HG02759 (cell line): ENCODE measurements at regions not wholly inside any gene's neighbourhood (a gene's known extent, or its start where the extent isn't known, plus 50 kb on each side); places are given as distances from the start of the nearest gene placed in this dataset.

Experiments
- ATAC-seq: cut with Tn5 transposase; IDR thresholded peaks from one replicate; pipeline ENCODE4 v1.9.1; 2021; ENCODE audit warnings: mild to moderate bottlenecking, moderate library complexity; ENCODE audit not compliant: unreplicated experiment

DNA sequence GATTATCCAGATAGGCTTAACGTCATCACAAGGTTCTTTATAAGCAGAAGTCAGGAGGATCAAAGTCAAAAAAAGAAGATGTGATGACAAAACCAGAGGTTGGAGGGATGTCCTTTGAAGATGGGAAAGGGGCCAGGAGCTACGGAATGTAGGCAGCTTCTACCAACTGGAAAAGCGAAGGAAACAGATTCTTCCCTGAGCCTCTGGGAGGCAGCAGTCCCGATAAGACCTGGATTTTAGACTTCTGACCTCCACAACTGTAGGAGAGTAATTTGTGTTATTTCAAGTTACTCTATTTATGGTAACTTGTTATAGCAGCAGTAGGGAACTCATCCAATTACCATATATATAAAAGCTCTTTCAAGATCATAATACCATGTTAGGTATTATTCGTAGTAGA, 98.8 kb upstream of the MYCBP2 start:
- no peak for ATAC-seq

DNA sequence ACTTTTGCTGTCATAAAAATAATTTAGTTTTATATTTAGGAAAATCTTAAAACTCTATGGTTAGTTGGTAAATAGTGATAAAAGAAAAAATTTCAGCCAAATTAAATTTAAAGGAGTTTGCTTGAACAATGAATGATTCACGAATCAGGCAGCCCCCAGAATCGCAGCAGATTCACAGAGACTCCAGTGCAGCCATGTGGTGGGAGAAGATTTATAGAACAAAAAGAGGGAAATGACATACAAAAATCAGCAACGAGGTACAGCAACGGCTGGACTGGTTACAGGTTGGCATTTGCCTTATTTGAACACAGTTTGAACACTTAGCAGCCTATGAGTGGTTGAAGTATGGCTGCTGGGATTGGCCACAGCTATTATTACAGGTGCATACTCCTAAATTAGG, 96.4 kb upstream of the MYCBP2 start:
- no peak for ATAC-seq

DNA sequence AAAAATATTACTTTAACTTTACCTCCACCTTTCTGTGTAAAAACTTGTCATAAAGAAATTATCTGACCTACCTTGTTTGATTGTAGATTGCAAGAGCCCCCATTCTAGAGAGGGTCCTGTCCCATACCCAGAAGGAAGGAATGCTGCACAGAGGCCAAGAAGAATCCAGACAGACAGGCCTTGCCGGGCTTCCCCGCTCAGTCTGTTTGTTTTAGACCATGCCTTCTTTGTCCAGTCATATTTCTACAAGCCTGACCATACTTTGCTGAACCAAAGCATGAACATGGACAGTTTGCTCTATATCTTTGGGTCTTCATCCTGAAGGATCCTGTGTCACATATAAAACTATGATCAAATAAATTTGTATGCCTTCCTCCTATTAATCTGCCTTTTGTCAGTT, 95.8 kb upstream of the MYCBP2 start:
- no peak for ATAC-seq

DNA sequence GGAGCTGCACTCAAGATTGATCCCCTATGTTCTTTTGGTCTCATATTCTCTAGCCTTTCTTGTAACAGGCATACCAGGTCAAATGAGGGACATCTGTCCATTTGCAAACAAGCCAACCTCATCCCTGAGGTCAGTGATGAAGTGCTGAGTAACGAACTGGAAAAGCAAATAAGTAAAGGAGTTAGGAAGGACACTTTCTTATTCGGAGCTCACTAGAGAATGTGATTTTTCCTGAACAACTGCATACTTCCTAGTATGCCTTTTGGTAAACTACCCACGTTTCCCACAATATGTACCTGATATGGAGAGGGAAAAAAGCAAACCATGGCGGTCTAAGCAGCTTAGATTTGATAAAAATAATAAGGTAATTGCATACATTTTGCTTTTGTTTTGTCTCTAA, 91.0 kb upstream of the MYCBP2 start:
- no peak for ATAC-seq

DNA sequence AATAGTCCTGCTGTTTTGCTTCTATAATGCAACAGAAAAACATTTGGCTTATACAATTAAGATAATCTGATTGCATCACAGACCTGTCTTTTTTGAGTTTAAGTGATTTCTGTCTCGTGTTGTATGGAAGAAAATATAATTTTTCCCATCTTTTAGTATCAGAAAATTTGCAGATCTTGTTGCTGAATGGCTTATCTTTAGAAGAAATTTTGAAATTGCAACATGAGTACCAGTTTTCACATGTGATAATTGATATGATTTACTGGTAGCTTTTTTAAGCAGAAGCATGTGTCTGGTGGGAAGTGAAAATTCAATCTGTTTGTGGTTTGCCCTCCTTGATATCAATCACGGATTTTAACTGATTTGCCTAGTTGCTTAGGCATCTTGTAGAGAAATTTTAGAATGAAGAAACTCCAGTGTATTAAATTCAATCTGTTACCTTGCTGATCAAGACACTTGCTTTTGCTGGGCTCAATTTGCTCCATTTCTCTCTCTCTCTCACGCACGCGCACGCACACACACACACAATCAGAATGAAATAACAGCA, 89.8 kb upstream of the MYCBP2 start:
- no peak for ATAC-seq

DNA sequence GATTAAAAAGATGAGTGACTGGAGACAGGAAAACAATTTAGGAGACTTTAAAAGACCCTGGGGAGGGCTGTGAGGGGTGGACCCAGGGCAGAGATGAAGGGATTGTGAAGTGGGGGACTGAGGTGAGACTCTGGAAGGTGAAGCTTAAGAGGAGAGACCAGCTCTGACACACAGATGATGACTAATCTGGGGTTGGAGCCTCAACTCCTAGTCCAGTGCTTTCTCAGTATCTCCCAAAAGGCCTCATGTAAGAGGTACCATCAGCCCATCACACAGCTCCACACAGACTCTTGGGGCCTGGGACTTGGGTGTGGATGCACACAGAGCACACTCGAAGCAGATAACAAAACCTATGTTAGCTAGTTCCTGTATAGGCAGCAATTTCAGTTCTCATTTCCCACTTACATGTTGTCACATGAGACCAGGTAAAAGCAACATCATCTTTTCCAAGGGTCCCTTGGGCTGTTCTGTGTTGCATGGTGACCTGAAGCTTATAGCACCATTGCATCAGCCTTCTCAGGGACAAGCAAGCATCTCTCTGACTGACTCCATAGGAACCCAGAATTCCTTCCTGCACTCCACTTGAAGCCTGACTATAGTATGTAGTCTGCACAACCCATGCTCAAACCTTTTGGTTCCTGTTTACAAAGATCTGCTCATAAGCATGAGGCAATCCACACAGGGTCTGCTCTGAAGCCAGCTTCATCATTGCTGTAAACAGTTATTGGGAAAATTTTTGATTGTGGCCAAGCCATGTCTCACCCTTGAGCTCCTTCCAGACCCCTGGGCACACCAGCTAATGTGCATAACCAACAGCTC, 88.6 kb upstream of the MYCBP2 start:
- peak; percentile 82 for ATAC-seq

DNA sequence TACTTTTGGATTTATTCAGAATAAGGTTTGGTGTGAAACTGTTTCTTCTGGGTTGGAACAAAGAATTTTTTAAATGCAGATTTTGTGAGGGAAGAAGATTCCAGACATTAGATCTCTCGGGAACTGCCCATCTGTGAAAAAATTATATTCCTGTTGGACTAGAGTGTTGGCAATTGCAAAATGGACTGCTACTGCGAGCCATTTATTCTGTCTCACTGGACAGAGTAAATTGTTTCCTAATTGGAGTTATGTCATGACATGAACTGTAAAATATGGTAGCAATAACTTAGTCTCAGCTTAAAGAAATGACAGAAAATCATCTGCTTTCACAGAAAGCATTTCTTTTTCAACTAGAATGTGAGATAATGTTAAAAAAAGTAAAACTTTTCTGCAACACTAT, 86.0 kb upstream of the MYCBP2 start:
- ATAC-seq, result no peak

DNA sequence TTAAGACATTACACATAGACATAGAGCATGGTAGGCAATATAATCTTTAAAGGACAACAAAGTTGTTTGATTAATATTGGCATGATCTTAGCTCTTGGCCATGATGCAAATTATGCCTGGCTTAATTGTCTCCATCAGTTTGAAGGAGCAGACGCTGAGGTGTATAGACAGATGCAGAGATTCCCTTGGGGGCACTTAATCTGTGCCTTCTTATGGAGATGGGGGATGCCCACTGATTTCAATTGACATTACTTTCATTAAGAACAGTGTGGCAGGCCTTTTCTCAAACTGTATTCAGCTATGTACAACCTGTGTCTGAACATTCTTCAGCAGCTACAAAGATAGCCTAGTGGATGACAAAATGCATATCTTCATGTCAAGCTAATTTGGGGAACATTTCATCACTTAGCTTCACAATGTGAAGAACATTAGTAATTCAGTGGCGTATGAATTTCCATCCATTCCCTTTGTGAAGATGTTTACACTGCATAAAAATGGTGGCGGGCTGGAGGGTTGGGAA, 85.3 kb upstream of the MYCBP2 start:
- no peak for ATAC-seq

DNA sequence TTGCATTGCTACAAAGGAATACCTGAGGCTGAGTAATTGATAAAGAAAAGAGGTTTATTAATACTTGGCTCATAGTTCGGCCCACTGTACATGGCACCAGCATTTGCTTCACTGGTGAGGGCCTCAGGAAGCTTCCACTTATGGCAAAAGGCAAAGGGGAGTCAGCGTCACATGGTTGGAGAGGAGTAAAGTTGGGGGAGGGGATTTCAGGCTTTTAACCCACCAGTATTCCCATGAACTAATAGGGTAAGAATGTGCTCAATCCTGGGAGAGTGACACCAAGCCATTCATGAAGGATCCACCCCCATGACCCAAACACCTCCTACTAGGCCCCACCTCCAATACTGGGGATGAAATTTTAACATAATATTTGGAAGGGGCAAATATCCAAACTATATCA, 82.5 kb upstream of the MYCBP2 start:
- no peak for ATAC-seq

DNA sequence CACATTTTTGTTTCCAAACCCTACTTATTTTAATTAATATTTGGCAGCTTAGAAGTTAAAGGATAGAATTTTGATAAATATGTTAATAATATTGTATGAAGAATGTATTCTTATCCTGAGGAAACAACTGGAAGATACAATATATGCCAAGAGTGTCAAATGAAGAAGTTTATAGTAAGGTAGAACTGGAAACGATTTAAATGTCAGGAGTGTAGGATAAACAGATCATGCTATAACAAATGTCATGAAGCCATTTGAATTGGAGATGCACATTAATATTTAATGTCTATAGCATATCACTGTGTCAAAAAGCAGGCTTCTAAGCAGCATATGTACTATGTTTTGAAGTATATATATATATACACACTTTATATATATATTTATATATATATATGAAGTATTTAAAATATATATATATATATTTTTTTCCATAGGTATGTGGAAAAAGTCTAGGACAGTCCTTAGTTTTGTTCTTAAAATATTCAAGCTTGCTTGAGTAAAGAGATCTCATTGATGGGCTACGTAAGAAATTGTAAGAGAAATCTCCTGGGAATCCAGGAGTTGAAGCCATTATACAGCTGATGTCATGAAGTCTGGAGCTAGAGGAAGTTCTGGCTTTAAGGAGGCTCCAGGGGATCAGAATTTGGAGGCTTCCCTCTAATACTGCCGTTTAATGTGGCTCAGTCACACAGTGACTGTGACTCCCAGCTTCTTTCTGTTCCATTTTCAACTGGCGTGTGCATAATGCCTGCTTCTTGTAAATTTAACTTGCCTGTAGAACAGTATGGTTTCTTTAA, 79.9 kb upstream of the MYCBP2 start:
- no peak for ATAC-seq

DNA sequence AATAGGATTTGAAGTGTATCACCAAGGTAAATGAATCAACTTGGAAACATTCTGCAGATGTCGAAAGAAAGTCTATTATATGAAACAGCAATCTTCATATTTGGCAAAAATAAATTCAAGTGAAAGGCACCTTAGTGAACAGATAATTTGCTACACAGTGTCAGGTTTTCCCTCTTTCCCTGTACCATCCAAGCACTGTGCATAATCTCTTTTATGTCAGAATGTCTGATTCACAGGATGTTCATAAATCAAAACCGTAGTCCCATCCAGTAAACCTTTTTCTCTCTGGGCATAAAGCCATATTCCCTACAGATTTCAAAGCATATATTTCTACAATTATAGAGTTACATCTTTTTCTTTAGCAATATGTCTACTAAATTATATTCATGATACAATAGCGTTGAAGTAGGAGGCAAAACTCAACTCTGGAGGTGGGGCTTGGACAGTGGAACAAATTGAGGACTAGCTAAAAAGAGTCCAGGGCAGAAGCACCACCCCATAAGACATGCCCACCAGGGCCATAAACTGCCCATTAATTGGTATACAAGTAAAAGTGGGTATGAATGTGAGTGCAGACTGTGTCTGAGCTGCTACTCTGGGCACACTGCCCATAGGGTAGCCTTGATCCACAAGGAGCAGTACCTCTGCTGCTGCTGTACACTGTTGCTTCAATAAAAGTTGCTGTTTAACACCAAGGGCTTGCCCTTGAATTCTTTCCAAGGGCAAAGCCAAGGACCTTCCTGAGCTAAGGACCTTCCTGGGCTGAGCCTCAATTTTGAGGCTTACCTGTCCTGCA, 72.1 kb upstream of the MYCBP2 start:
- ATAC-seq, result no peak

DNA sequence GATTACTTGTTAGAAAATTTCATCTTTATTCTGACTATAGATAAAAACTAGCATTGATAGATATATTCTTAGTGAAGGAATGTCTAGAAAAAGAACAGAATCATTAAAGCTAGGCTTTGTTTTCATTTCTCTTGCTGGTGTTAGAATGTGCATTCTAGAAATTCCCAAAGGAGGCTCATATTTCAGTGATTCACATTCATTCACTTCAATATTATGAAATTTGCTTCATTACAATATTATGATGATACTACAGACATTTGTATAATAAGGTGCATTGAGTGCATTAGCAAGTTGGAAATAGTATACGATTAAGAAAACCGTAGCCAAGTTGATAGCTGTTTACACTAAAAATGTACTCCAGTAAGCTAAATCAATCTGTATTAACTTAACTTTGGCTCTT, 70.7 kb upstream of the MYCBP2 start:
- no peak for ATAC-seq

DNA sequence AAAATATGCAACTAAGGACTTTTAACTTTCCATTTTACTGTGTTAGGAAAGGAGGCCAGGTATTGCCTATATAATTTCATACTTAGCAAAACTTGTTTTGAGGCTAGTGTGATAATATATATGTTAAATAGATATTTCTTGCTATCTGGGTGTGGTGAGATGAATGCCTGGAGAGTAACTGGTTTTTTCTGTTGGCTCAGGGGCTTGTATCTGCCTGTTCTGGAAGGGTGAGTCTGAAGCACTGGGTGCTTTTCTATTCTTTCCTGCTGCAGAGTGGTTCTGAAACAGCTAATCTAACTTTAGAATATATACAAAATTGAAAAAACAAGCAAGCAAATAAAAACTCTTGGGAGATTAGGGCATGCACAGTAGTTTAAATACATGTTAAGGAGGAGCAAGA, 64.6 kb upstream of the MYCBP2 start:
- no peak for ATAC-seq

DNA sequence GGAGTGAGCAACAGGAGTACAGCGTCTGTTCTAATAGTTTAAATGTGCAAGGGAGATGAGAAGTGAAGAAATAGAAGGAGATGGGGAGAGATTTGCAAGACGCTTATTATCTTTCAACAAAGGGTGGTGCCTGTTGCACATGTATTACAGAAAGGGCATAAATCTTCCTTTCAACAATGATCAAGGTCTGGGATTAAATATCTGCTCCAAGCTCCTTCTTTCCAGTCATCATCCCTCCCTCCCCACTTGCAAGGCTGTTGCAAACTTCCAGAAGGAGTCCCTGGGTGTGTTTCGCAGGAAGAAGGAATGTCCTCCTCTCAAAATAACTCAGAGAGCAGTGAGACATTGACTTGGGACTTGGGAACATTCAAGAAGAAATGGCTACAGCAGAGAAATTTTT, 63.5 kb upstream of the MYCBP2 start:
- no peak for ATAC-seq

DNA sequence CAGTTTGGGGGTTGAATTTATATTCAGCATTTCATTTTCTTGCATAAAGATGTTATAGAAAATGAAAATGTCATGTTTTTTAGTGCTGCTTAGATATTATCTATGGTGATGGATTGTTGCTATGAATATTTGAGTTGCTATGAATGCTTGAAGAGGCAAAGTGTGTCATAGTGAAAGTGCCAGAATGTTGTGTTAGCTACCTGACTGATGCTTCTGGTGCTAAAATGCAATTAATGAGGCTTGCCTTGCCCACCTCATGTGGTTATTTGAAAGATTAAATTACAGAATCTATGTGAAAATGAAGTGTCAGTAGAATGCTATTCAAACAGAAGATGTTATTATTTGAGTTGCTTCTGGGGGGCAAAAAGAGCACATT, 62.7 kb upstream of the MYCBP2 start:
- ATAC-seq, result peak; percentile 68

DNA sequence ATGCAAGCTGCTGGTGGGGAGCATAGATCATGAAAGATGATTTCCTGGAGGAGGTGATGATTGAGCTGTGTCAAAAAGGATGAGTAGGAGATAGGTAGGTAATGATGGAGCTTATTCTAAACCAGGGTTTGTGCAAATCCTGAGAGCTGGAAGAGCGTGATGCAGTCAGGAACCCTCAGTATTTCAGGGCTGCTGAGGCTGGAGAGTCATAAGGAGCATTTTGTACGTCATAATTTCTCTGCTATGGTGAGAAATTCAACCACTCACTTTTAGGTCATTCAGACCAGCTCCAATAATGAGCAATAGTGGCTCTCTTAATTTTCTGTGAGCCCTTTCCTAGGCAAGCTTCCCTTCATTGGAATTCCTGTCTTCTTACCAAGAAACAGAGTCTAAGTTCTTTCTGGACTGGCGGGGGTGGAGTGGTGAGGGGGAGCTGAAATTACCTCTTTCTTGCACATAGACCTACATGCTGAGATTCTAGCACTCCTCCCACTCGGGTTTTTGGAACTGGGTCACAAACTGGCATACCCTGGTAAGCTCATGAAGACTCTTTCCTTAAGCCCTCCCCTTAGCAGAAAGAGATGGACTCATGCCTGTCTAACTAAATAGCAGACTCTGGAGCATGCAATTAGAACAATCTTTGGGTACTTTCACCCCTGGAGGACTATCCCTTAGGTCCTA, 62.2 kb upstream of the MYCBP2 start:
- ATAC-seq, result peak; percentile 16

DNA sequence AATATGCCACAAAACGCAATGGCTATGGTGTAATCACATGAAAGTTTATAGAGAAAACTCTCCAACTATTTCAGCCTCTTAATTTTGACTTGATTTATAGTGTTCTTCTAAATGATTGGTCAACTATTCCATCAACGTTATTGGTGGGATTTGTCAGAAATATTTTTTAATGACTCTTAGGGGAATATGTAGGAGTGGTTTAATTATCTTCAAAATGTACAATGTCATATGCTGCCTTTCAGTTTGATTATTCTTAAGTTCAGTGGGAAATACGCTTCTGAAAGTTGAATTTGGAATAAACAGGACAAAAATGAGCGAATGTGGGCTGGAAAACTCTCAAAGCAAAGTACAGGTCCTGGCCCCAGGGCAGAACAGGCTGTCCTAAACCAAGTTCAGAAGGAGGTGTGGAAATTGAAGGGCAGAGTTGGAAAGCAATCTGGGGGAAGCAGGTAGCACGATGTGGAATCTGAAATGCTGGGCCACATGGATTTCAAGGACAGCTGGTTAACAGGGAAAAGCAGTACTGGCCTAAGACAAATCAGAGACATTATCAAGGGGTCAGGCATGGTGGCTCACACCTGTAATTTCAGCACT, 60.8 kb upstream of the MYCBP2 start:
- no peak for ATAC-seq

DNA sequence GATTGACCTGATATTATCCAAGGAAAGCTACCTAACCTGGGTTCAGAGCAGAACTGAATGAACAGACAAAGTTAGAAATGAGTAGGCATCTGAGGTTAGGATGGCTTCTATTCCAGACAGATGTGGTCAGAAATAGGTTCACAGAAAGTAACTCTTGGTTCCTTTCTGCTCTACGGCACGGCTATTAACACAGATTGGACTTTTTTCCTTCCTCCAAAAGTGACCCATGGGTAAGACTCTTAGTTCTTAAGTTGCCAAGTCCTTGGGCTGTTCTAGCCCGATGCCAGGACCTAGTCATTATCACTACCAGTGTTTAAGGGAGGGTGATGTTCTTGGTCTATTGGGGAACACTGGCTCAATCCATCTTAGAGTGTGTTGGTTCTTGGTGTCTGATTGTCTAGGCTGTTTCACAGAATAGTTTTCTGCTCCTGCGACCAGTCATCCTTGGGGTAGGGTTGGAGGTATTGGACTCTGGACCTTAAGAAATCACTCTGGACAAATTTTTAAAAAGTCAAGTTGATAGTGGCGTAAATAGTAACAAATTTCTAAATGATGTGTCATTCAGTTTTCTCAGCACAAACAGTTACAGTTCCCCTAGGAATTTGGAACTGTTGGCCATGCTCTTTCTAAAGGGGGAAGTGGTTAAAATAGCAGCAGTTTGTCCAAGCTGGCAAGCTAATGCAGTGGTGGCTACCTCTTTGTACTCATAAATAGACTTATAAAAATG, 60.1 kb upstream of the MYCBP2 start:
- ATAC-seq, result peak; percentile 56

DNA sequence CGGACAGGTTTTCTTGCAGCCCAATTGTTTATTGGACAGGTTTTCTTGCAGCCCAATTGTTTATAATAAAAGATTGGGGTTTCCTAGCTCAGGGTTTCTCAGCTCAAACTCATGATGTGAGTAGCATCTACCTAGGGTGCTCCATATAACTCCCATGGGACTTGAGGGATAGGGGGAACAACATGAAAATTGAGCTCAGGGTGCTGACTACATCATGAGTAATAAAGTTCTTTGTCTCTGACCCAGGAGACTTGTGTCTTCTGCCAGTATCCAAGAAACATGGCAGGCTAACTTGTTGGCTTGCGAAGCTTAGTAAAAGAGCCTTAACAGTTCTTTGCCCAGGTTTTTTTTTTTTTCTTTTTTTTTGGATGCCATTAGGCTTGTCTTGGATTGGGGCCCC, 59.2 kb upstream of the MYCBP2 start:
- no peak for ATAC-seq

DNA sequence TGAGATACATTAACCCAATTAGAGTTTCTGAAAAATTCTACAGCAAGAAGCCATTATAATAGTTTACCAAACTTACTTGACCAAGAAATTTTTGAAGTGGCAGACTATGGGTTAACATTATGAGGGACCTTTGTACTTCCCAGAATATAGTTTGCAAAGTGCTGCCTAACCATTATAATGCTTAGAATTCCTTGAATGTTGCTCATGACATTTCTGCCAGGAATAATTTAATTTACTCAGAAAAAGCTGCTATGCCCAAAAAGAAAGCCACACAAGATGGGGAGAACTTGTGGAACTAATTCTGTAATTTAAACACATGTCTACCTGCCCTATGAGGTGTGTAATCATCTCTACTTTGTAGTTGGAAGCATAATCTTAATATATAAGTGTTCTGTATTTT, 58.1 kb upstream of the MYCBP2 start:
- no peak for ATAC-seq
